Suprapubic skin (tissue), 4 donors: ENCODE measurements at regions not wholly inside any gene's neighbourhood (a gene's known extent, or its start where the extent isn't known, plus 50 kb on each side); places are given as distances from the start of the nearest gene placed in this dataset.
"Not testable (repeated sequence)": the region's sequence is repeated elsewhere in the genome, so short reads cannot be mapped to it uniquely, and the experiment has no call there.

ENCODE experiments used
- DNase-seq, 2 donors: peaks; one replicate each; pipeline ENCODE4 v3.0.0-alpha.2; 2019; ENCODE audit warnings: low spot score in 2 of 2
- H3K27ac ChIP-seq: fragments of 200-600 bp; sonication (generic); one replicate; pipeline ENCODE4 v1.5.1; 2019
- H3K27me3 ChIP-seq: fragments of 200-600 bp; sonication (generic); one replicate; pipeline ENCODE4 v1.5.1; 2019
- H3K36me3 ChIP-seq: fragments of 200-600 bp; sonication (generic); one replicate; pipeline ENCODE4 v1.5.1; 2019
- H3K4me1 ChIP-seq: fragments of 200-600 bp; sonication (generic); one replicate; pipeline ENCODE4 v1.5.1; 2019
- H3K4me3 ChIP-seq: fragments of 200-600 bp; sonication (generic); one replicate; pipeline ENCODE4 v1.5.1; 2019; ENCODE audit warnings: mild to moderate bottlenecking
- H3K9me3 ChIP-seq: fragments of 200-600 bp; sonication (generic); one replicate; pipeline ENCODE4 v1.5.1; 2019
- EP300 ChIP-seq: sonication (generic); formaldehyde crosslinking; IDR thresholded peaks from one replicate; pipeline ENCODE4 v1.6.1; 2017; ENCODE audit warnings: antibody characterized with exemption
- POLR2A ChIP-seq, 2 donors: fragments of 450-650 bp; IDR thresholded peaks; one replicate each; pipeline ENCODE4 v1.6.1; 2017; ENCODE audit warnings: antibody characterized with exemption in 2 of 2, mild to moderate bottlenecking in 2 of 2, moderate library complexity in 2 of 2
- POLR2AphosphoS5 ChIP-seq, 3 donors: sonication (generic); formaldehyde crosslinking; IDR thresholded peaks; one replicate each; pipeline ENCODE4 v1.6.1; 2017; ENCODE audit warnings: antibody characterized with exemption in 3 of 3
- WGBS: methylation state at CpG from one replicate; pipeline ENCODE4 v1.1.5; 2018; 5-methylcytosine and 5-hydroxymethylcytosine counted together
- TF ChIP-seq, protein P1 (sequence below), 2 donors: fragments of 200-600 bp in 1 of 2; fragments of 450-650 bp in 1 of 2; sonication (generic) in 1 of 2; IDR thresholded peaks; one replicate each; pipeline ENCODE4 v1.5.1; 2016 to 2019; ENCODE audit warnings: antibody characterized with exemption in 2 of 2, mild to moderate bottlenecking in 1 of 2, moderate library complexity in 1 of 2

GRCh38 chr13:89454681-89455080, 1783.5 kb downstream of the SLITRK5 start:
- no peaks in the 10 kb centered on the region for H3K9me3 ChIP-seq
- WGBS, result 29% methylated on average over 2 of the region's 2 CpGs
- H3K36me3 ChIP-seq, result no peaks in the 10 kb centered on the region
- TF ChIP-seq, protein P1, sequence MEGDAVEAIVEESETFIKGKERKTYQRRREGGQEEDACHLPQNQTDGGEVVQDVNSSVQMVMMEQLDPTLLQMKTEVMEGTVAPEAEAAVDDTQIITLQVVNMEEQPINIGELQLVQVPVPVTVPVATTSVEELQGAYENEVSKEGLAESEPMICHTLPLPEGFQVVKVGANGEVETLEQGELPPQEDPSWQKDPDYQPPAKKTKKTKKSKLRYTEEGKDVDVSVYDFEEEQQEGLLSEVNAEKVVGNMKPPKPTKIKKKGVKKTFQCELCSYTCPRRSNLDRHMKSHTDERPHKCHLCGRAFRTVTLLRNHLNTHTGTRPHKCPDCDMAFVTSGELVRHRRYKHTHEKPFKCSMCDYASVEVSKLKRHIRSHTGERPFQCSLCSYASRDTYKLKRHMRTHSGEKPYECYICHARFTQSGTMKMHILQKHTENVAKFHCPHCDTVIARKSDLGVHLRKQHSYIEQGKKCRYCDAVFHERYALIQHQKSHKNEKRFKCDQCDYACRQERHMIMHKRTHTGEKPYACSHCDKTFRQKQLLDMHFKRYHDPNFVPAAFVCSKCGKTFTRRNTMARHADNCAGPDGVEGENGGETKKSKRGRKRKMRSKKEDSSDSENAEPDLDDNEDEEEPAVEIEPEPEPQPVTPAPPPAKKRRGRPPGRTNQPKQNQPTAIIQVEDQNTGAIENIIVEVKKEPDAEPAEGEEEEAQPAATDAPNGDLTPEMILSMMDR (IDR thresholded peaks at IDR 0.05), result no peak
- no peak for TF ChIP-seq POLR2AphosphoS5 (IDR thresholded peaks at IDR 0.05)
- no peak overlapping the region for H3K4me3 ChIP-seq
- H3K4me1 ChIP-seq, result no peaks in the 10 kb centered on the region
- no peaks in the 10 kb centered on the region for H3K27me3 ChIP-seq
- no peak overlapping the region for H3K27ac ChIP-seq
- DNase-seq, result no peak

- DNase-seq, result no peak
- H3K4me3 ChIP-seq, result no peak overlapping the region
- 39% methylated on average over 1 of the region's 1 CpG for WGBS
- H3K9me3 ChIP-seq, result no peaks in the 10 kb centered on the region
- TF ChIP-seq EP300 (no peak), POLR2A (IDR thresholded peaks at IDR 0.05) (no peak), POLR2AphosphoS5 (IDR thresholded peaks at IDR 0.05) (no peak)
- TF ChIP-seq, protein P1 (IDR thresholded peaks at IDR 0.05), result no peak
- no peaks in the 10 kb centered on the region for H3K36me3 ChIP-seq
- no peaks in the 10 kb centered on the region for H3K27me3 ChIP-seq
- H3K27ac ChIP-seq, result no peak overlapping the region
- H3K4me1 ChIP-seq, result no peaks in the 10 kb centered on the region
Measured at GRCh38 chr13:89455225-89455624, 1784.1 kb downstream of the SLITRK5 start.

DNA sequence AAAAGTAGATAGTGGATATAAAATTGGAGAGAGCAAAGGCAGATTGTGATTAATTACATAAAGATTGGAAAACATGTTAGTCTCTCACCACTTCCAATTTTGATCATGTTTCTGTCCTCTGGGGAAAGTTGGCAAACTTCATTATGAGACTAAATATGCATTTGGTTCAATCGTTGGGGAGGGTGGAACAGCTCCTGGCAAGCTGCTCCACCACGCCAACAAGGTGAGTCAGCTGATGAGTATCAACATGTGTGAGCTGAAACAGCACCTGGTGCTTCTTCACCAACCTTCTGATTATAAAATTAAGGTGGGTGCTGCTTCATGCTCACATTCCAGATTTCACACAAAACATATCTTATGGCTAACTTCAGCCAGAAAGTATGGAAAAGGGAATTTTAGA, 1784.6 kb downstream of the SLITRK5 start:
- H3K36me3 ChIP-seq, result no peaks in the 10 kb centered on the region
- H3K4me3 ChIP-seq, result no peak overlapping the region
- H3K27ac ChIP-seq, result no peak overlapping the region
- H3K27me3 ChIP-seq, result no peaks in the 10 kb centered on the region
- TF ChIP-seq, protein P1 (IDR thresholded peaks at IDR 0.05), result no peak
- no peak for TF ChIP-seq EP300
- no peak for TF ChIP-seq POLR2A (IDR thresholded peaks at IDR 0.05)
- no peak for TF ChIP-seq POLR2AphosphoS5 (IDR thresholded peaks at IDR 0.05)
- DNase-seq, result no peak
- 35% methylated on average over 2 of the region's 2 CpGs for WGBS
- no peaks in the 10 kb centered on the region for H3K9me3 ChIP-seq
- H3K4me1 ChIP-seq, result no peaks in the 10 kb centered on the region

DNA sequence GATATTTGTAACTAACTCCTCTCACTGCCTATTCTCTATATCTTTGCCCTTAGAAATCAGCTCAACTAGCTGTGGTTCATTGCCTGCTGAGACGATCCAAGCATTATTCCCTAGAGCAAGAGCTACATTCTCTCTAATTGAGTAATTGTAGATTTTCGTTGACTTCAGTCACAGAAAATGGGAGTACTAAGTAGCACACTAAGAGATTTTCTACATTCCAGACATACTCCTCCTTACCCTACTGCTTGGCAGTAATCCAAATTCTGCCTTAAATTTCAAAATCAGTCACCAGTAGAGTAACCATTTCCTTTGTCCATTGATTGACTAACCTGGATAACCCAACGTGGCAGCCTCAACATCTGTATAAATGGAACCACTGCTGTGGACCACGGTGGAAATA, 1786.8 kb downstream of the SLITRK5 start:
- no peaks in the 10 kb centered on the region for H3K4me1 ChIP-seq
- no peaks in the 10 kb centered on the region for H3K36me3 ChIP-seq
- DNase-seq, result no peak
- TF ChIP-seq, protein P1 (IDR thresholded peaks at IDR 0.05), result no peak
- TF ChIP-seq EP300 (no peak), POLR2A (IDR thresholded peaks at IDR 0.05) (no peak), POLR2AphosphoS5 (IDR thresholded peaks at IDR 0.05) (no peak)
- no peaks in the 10 kb centered on the region for H3K9me3 ChIP-seq
- no peaks in the 10 kb centered on the region for H3K27me3 ChIP-seq
- H3K27ac ChIP-seq, result no peak overlapping the region
- no peak overlapping the region for H3K4me3 ChIP-seq
- WGBS, result 46% methylated on average over 4 of the region's 4 CpGs

DNA sequence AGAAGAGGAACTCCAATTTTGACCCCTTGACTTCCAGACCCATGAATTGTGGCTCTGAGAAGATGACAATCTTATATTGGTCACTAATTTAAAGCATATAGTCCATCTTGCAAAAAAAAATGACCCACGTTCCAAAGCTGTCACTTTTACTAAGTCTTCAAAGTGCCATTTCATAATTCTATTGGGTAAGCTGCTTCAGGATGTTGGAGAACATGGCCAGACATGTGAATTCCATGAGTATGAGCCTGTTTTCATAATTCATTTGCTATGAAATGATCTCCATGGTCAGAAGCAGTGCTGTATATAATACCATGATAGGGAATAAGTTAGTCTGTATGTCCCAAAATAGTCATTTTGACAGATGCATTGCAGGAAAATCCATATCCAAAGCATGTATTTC, 1787.3 kb downstream of the SLITRK5 start:
- Histone ChIP-seq H3K36me3 (no peaks in the 10 kb centered on the region), H3K4me3 (no peak overlapping the region), H3K27ac (no peak overlapping the region), H3K27me3 (no peaks in the 10 kb centered on the region), H3K9me3 (no peaks in the 10 kb centered on the region), H3K4me1 (no peaks in the 10 kb centered on the region)
- 56% methylated on average over 1 of the region's 1 CpG for WGBS
- no peak for TF ChIP-seq POLR2AphosphoS5 (IDR thresholded peaks at IDR 0.05)
- no peak for TF ChIP-seq POLR2A (IDR thresholded peaks at IDR 0.05)
- no peak for TF ChIP-seq EP300
- TF ChIP-seq, protein P1 (IDR thresholded peaks at IDR 0.05), result no peak
- DNase-seq, result no peak

DNA sequence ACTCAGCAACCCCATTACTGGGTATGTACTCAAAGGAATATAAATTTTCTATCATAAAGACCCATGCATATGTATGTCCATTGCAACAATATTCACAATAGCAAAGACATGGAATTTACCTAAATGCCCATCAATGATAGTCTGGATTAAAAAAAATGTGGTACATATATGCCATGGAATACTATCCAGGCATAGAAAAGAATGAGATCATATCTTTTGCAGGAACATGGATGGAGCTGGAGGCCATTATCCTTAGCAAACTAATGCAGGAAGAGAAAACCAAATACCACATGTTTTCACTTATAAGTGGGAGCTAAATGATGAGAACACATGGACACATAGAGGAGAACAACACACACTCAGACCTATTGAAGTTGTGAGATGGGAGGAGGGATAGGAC, 1789.7 kb downstream of the SLITRK5 start:
- not testable (repeated sequence) for DNase-seq, H3K36me3 ChIP-seq, H3K9me3 ChIP-seq, H3K27me3 ChIP-seq, H3K4me3 ChIP-seq, H3K4me1 ChIP-seq, H3K27ac ChIP-seq
